GM23338 (cell line): ENCODE measurements at regions not wholly inside any gene's neighbourhood (a gene's known extent, or its start where the extent isn't known, plus 50 kb on each side); places are given as distances from the start of the nearest gene placed in this dataset.
"Not testable (repeated sequence)": the region's sequence is repeated elsewhere in the genome, so short reads cannot be mapped to it uniquely, and the experiment has no call there.

ENCODE experiments used
- ATAC-seq: fragments of 200-7000 bp; cut with Tn5 transposase; 3 replicates; pipeline ENCODE4 v1.9.1; 2020
- DNase-seq: peaks from one replicate; pipeline ENCODE4 v3.0.0-alpha.2; 2015; ENCODE audit warnings: low spot score
- H2AFZ ChIP-seq: fragments of 200-600 bp; sonication (generic); 2 replicates; pipeline ENCODE4 v1.8.0; 2016; ENCODE audit warnings: antibody characterized with exemption, mild to moderate bottlenecking, moderate library complexity
- H3F3A ChIP-seq: fragments of 200-600 bp; sonication (generic); replicated peaks from 2 replicates; pipeline ENCODE4 v1.8.0; 2017; ENCODE audit warnings: antibody characterized with exemption, mixed run types, low read depth
- H3K27ac ChIP-seq: fragments of 200-600 bp; sonication (generic); 2 replicates; pipeline ENCODE4 v1.6.1; 2016; ENCODE audit warnings: low read depth
- H3K27me3 ChIP-seq: fragments of 200-600 bp; sonication (generic); 2 replicates; pipeline ENCODE4 v1.8.0; 2016; ENCODE audit warnings: mild to moderate bottlenecking, mixed run types, moderate library complexity; ENCODE audit not compliant: insufficient read depth
- H3K36me3 ChIP-seq: fragments of 200-600 bp; sonication (generic); 2 replicates; pipeline ENCODE4 v1.8.0; 2016; ENCODE audit warnings: mild to moderate bottlenecking; ENCODE audit not compliant: insufficient read depth
- H3K4me1 ChIP-seq: fragments of 200-600 bp; sonication (generic); 2 replicates; pipeline ENCODE4 v1.8.0; 2016; ENCODE audit warnings: mild to moderate bottlenecking, moderate library complexity; ENCODE audit not compliant: insufficient read depth
- H3K4me2 ChIP-seq: fragments of 200-600 bp; sonication (generic); 2 replicates; pipeline ENCODE4 v1.7.1; 2017; ENCODE audit warnings: mixed run types
- H3K4me3 ChIP-seq: fragments of 200-600 bp; sonication (generic); 2 replicates; pipeline ENCODE4 v1.6.1; 2016; ENCODE audit warnings: mixed run types
- H3K79me2 ChIP-seq: fragments of 200-600 bp; sonication (generic); replicated peaks from 2 replicates; pipeline ENCODE4 v1.8.0; 2017; ENCODE audit warnings: mild to moderate bottlenecking; ENCODE audit not compliant: insufficient read depth
- H3K9me2 ChIP-seq: fragments of 200-600 bp; sonication (generic); 2 replicates; pipeline ENCODE4 v1.8.0; 2017; ENCODE audit not compliant: insufficient read depth
- H4K20me1 ChIP-seq: fragments of 200-600 bp; sonication (generic); replicated peaks from 2 replicates; pipeline ENCODE4 v1.8.0; 2017; ENCODE audit warnings: mild to moderate bottlenecking; ENCODE audit not compliant: insufficient read depth
- H3K27ac Mint-ChIP-seq: 2 replicates; pipeline ENCODE4 v1.8.0; 2020; ENCODE audit warnings: inconsistent platforms, mild to moderate bottlenecking, moderate library complexity, mixed read lengths
- H3K27me3 Mint-ChIP-seq: 3 replicates; pipeline ENCODE4 v1.8.0; 2022; ENCODE audit warnings: low read depth, mild to moderate bottlenecking, moderate library complexity, mixed read lengths, inconsistent platforms; ENCODE audit not compliant: insufficient read depth, poor library complexity
- H3K36me3 Mint-ChIP-seq: 3 replicates; pipeline ENCODE4 v1.8.0; 2021; ENCODE audit warnings: low read depth, mild to moderate bottlenecking, inconsistent platforms, moderate library complexity, mixed read lengths
- H3K4me1 Mint-ChIP-seq: 3 replicates; pipeline ENCODE4 v1.8.0; 2020; ENCODE audit warnings: mild to moderate bottlenecking, inconsistent platforms, mixed read lengths
- H3K4me3 Mint-ChIP-seq: 3 replicates; pipeline ENCODE4 v1.8.0; 2021; ENCODE audit warnings: moderate library complexity, mild to moderate bottlenecking, inconsistent platforms, mixed read lengths
- H3K9me3 Mint-ChIP-seq: 3 replicates; pipeline ENCODE4 v1.8.0; 2020; ENCODE audit warnings: moderate library complexity, mild to moderate bottlenecking, inconsistent platforms, mixed read lengths

DNA sequence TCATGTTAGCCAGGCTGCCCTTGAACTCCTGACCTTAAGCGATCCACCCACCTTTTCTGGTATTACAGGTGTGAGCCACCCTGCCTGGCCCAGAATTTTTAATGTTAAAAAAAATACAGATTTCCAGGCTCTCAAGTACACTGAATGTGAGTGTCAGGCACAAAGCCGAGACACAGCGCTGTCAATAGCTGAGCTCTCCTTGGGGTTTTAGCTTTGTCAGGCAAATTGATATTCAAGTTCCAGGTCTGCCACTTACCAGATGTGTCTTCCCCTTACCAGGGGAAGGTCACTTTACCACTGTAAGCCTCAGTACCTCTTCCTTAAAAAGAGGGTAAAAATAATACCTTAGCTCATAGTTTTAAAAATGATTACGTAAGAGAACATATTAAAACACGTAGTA is 71.6 kb upstream of the LRRC37A2 start:
- not testable (repeated sequence) for H3K27ac Mint-ChIP-seq, H3K9me2 ChIP-seq, H3K4me1 Mint-ChIP-seq, H3K9me3 Mint-ChIP-seq, H3K4me3 ChIP-seq, H3K36me3 ChIP-seq, H3K27me3 ChIP-seq, DNase-seq, H3K27ac ChIP-seq, H3K4me3 Mint-ChIP-seq, H4K20me1 ChIP-seq, H3K4me2 ChIP-seq, H3F3A ChIP-seq, H2AFZ ChIP-seq, H3K27me3 Mint-ChIP-seq, H3K4me1 ChIP-seq, H3K36me3 Mint-ChIP-seq, H3K79me2 ChIP-seq
- peak; percentile 93 for ATAC-seq

DNA sequence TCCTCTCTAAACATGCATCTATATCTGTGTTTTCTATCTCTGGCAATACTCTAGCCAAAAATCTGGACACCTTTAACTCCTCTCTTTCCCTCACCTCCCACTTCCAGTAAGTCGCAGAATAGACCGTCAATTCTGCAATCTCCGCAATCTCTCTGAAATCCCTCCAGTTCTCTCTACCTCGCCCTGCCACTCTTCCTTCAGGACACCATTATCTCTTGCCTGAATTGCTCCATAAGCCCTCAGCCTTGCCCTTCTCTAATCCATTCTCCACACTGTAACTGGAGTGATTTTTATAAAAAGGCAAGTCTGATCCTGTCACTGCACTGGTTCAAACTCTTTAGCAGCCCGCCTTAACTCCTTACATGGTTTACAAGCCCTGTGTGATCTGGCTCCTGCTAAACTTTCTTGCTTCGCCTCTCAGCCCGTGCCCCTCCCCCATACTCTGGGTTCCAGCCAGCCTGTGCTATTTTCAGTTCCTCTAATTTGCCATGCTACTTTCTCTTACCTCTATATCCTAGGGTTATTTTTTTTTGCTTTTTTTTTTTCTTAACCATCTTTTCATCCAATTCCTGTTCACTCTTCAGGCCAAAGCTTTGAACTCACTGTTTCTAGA is 73.0 kb upstream of the ARL17B start:
- not testable (repeated sequence) for H3K4me3 ChIP-seq, H3K36me3 Mint-ChIP-seq, H3K4me2 ChIP-seq, H3K27me3 ChIP-seq, H4K20me1 ChIP-seq, H3F3A ChIP-seq, H3K79me2 ChIP-seq, H3K9me3 Mint-ChIP-seq, H3K36me3 ChIP-seq, H3K4me1 ChIP-seq, H3K27ac ChIP-seq, H3K9me2 ChIP-seq, H3K4me1 Mint-ChIP-seq, H2AFZ ChIP-seq, H3K27ac Mint-ChIP-seq, H3K27me3 Mint-ChIP-seq, H3K4me3 Mint-ChIP-seq, DNase-seq
- ATAC-seq: peak; percentile 87

DNA sequence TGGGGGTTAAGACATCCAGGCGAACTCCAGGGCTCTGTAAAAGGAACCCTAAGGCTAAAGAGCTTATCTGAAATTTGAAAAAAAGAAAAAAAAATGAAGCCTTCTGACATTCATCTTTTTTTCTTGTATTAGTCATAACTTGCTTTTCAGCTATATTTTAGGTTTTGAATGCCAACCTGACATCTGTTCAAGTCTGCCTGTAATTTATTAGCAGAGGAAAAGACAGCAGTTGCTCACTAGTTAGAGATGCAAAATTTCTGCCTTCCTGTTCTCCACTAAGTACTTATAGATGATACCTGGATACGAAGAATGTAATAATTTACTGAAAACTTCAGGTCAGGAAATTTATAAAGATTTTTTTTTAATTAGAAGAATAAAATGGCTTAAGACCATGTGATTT is 68.7 kb upstream of the ARL17B start:
- H3K27ac ChIP-seq, ATAC-seq, H3K36me3 ChIP-seq, H3K27me3 Mint-ChIP-seq, DNase-seq, H4K20me1 ChIP-seq, H3K4me1 Mint-ChIP-seq, H2AFZ ChIP-seq, H3F3A ChIP-seq, H3K4me1 ChIP-seq, H3K9me3 Mint-ChIP-seq, H3K4me2 ChIP-seq, H3K27ac Mint-ChIP-seq, H3K4me3 Mint-ChIP-seq, H3K9me2 ChIP-seq, H3K4me3 ChIP-seq, H3K36me3 Mint-ChIP-seq, H3K27me3 ChIP-seq, H3K79me2 ChIP-seq: not testable (repeated sequence)

DNA sequence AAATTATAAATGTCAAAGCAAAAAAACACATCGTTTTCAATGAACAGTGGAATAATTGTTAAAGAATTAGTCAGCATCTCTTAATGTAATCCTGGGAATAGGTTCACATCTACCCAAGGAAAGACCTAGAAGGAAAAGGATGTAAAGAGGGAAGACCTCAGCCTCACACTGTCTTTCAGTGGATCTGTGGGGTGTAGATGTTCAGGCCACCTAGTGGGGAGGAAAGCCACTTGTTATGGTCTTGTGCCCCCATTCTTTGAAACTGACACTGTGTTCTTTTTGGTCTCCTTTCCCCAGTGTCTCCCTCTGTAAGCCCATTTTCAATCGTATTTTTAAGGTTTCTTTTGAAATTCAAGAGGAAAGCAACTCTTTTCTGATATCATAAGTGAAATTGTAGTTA is 68.1 kb upstream of the ARL17B start:
- not testable (repeated sequence) for H3K4me1 ChIP-seq, H3K27me3 ChIP-seq, H3K27ac Mint-ChIP-seq, H2AFZ ChIP-seq, H3K79me2 ChIP-seq, H3K36me3 ChIP-seq, H3K4me3 ChIP-seq, H3K36me3 Mint-ChIP-seq, DNase-seq, H3F3A ChIP-seq, H3K4me3 Mint-ChIP-seq, H3K9me3 Mint-ChIP-seq, H4K20me1 ChIP-seq, H3K27ac ChIP-seq, H3K9me2 ChIP-seq, H3K27me3 Mint-ChIP-seq, H3K4me1 Mint-ChIP-seq, H3K4me2 ChIP-seq
- ATAC-seq: peak; percentile 82

DNA sequence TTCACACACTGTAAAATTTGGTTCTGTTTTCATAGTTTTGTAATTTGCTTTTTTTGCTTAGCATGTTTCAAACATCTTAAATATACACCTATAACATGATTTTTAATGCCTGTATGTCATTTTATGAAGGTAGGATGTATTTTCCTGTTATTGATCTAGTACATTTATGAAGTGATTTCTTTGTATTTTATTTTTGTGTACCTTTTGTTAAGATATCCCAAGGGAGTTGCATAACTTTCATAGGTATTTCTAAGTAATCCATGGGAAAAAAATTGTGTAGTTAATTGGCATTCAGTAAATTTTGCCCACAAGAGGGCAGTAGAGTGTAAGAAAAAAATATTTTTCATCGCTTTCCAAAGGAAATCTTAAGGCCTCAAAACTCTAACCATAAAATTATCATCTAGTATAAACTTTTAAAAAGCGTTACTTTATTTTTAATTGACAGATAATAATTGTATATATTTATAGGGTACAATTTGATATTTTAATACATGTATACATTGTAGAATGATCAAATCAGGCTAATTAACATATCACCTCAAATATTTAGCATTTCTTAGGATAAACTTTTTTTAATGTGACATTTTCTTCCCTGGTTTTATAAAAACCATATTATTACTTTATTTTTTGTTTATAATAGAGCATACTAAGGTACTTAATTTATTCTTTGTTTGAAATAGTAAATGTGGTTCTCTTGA is 62.8 kb upstream of the ARL17B start:
- not testable (repeated sequence) for H3K27ac Mint-ChIP-seq, ATAC-seq, H3K4me1 Mint-ChIP-seq, H4K20me1 ChIP-seq, H3K9me2 ChIP-seq, H3K9me3 Mint-ChIP-seq, H3K4me1 ChIP-seq, H3K36me3 ChIP-seq, H3F3A ChIP-seq, H3K4me2 ChIP-seq, H3K4me3 Mint-ChIP-seq, H3K27me3 Mint-ChIP-seq, H3K36me3 Mint-ChIP-seq, H3K27me3 ChIP-seq, H3K27ac ChIP-seq, H3K79me2 ChIP-seq, H2AFZ ChIP-seq, DNase-seq, H3K4me3 ChIP-seq

DNA sequence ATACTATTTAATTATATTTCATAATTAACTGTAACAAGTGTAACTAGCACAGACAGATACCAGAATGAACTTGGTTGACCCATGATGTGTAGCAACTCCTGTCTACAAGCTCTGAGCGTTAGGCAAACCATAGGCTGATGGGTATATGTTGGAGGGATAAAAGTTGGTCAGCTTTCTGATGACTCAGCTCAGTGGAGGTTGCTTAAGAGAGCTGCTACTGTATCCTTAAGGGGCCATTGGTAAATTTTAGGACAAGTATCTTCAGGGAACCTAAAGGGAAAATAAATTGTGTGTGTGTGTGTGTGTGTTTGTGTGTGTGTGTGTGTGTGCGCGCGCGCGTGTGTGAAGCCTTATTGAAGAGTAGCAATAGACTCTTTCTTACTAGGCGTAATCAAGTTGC is 56.3 kb upstream of the ARL17B start:
- not testable (repeated sequence) for H3F3A ChIP-seq, ATAC-seq, H3K4me3 Mint-ChIP-seq, H3K36me3 ChIP-seq, H3K4me1 ChIP-seq, H3K4me1 Mint-ChIP-seq, H4K20me1 ChIP-seq, H3K4me3 ChIP-seq, H3K36me3 Mint-ChIP-seq, H3K27me3 ChIP-seq, H3K9me2 ChIP-seq, H3K9me3 Mint-ChIP-seq, H3K79me2 ChIP-seq, H3K27ac ChIP-seq, H2AFZ ChIP-seq, H3K27me3 Mint-ChIP-seq, H3K4me2 ChIP-seq
- peak; percentile 0 for DNase-seq
- peak overlapping the region; percentile 24; the same call in 1 of the 2 replicates for H3K27ac Mint-ChIP-seq

DNA sequence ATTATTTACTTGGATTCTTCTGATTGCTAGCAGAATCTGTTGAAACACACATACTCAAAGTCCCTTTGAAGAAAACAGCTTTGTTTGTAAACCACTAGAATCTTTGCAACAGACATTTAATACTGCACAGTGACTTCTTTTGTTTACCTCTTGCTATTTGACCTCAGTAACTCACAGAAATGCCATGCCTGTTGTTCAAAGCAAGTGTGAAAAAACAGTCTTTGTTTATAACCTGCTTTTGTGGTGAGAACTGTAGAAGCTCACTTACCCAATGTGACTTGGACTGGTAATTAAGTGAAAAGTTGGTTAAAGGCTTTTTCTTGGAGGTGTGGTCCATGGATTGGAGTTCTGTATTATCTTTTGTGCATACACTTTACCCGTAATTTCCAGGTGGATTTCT is 55.7 kb upstream of the ARL17B start:
- not testable (repeated sequence) for H2AFZ ChIP-seq, H3K4me1 ChIP-seq, H3F3A ChIP-seq, H3K79me2 ChIP-seq, H3K9me2 ChIP-seq, H3K36me3 ChIP-seq, H3K27me3 Mint-ChIP-seq, H3K4me1 Mint-ChIP-seq, H3K9me3 Mint-ChIP-seq, H3K27me3 ChIP-seq, DNase-seq, ATAC-seq, H4K20me1 ChIP-seq, H3K27ac Mint-ChIP-seq, H3K4me3 Mint-ChIP-seq, H3K4me3 ChIP-seq, H3K27ac ChIP-seq, H3K4me2 ChIP-seq, H3K36me3 Mint-ChIP-seq
